Ovary (tissue), 7 donors: ENCODE measurements at regions not wholly inside any gene's neighbourhood (a gene's known extent, or its start where the extent isn't known, plus 50 kb on each side); places are given as distances from the start of the nearest gene placed in this dataset.

Source experiments
- DNase-seq, 5 donors: peaks; one replicate each; pipeline ENCODE4 v3.0.0-alpha.2; 2019 to 2020
- H3K27ac ChIP-seq, 2 donors: fragments of 200-600 bp; one replicate each; pipeline versions ENCODE4 v1.5.1 to v1.8.0; 2019 to 2022
- H3K27me3 ChIP-seq: fragments of 200-600 bp; one replicate; pipeline ENCODE4 v1.8.0; 2022
- H3K36me3 ChIP-seq: fragments of 200-600 bp; sonication (generic); one replicate; pipeline ENCODE4 v1.5.1; 2019
- H3K4me1 ChIP-seq: one replicate; pipeline ENCODE4 v1.8.1; 2013; ENCODE audit warnings: mild to moderate bottlenecking, moderate library complexity; ENCODE audit not compliant: insufficient read depth
- H3K4me3 ChIP-seq: fragments of 200-600 bp; sonication (generic); one replicate; pipeline ENCODE4 v1.5.1; 2017
- H3K9me3 ChIP-seq, 2 donors: fragments of 200-600 bp in 1 of 2; sonication (generic) in 1 of 2; one replicate each; pipeline versions ENCODE4 v1.5.1 to v1.8.1; 2013 to 2019; ENCODE audit warnings: mild to moderate bottlenecking in 1 of 2, moderate library complexity in 1 of 2
- CTCF ChIP-seq, 3 donors: fragments of 450-650 bp in 2 of 3; fragments of 200-600 bp in 1 of 3; IDR thresholded peaks; one replicate each; pipeline versions ENCODE4 v1.5.1 to v1.8.0; 2016 to 2022; ENCODE audit warnings: antibody characterized with exemption in 3 of 3, mild to moderate bottlenecking in 1 of 3
- EP300 ChIP-seq: sonication (generic); formaldehyde crosslinking; IDR thresholded peaks from one replicate; pipeline ENCODE4 v1.6.1; 2017; ENCODE audit warnings: antibody characterized with exemption
- POLR2A ChIP-seq: fragments of 450-650 bp; IDR thresholded peaks from one replicate; pipeline ENCODE4 v1.6.1; 2017; ENCODE audit warnings: antibody characterized with exemption, mild to moderate bottlenecking, moderate library complexity
- WGBS, 3 donors: extraction: QIAGEN DNeasy Blood & Tissue Kit in 1 of 3; methylation state at CpG; one replicate each; pipeline versions ENCODE4 v1.1.5 to v1.1.7; 2013 to 2017; 5-methylcytosine and 5-hydroxymethylcytosine counted together
- intact Hi-C, 4 donors: fragments of 100-400 bp; cut with DNase I; formaldehyde crosslinking; loops; one replicate each; pipeline versions ENCODE4 v1.11.0 to v1.15.1; 2022 to 2023
- donor health status: DM: no; HTN: no; CAD: no; lungs with moderate emphysema.
- donor health status: DM: no; HTN: no; CAD: no.
- donor health status: Bipolar disorder and iron deficiency.
- donor health status: DM: no; HTN: no; CAD: no.
- donor health status: DM: yes; HTN: yes; CAD: no.

- no peak for DNase-seq
- Histone ChIP-seq H3K4me3 (no peak overlapping the region), H3K27ac (no peak overlapping the region), H3K27me3 (no peaks in the 10 kb centered on the region), H3K36me3 (no peaks in the 10 kb centered on the region), H3K9me3 (no peaks in the 10 kb centered on the region), H3K4me1 (no peaks in the 10 kb centered on the region)
- TF ChIP-seq CTCF (IDR thresholded peaks at IDR 0.05) (no peak), POLR2A (no peak), EP300 (no peak)
- WGBS, 3 donors, result 70 to 83% (median 79%) methylated on average over 1 of the region's 1 CpG
- intact Hi-C loops, result no loop called here
Measured at GRCh38 chr6:117126213-117126612, 139.1 kb upstream of the VGLL2 start.

GRCh38 chr6:117128052-117128451 lies 137.3 kb upstream of the VGLL2 start:
- intact Hi-C loops, result no loop called here
- H3K9me3 ChIP-seq, result no peaks in the 10 kb centered on the region
- 78 to 80% (median 78%) methylated on average over 1 of the region's 1 CpG for WGBS, 3 donors

GRCh38 chr6:117130125-117130524 lies 135.2 kb upstream of the VGLL2 start:
- TF ChIP-seq EP300 (no peak), POLR2A (no peak), CTCF (IDR thresholded peaks at IDR 0.05) (no peak)
- Histone ChIP-seq H3K4me1 (no peaks in the 10 kb centered on the region), H3K27me3 (no peaks in the 10 kb centered on the region), H3K27ac (no peak overlapping the region), H3K9me3 (no peaks in the 10 kb centered on the region), H3K4me3 (no peak overlapping the region), H3K36me3 (no peaks in the 10 kb centered on the region)
- 71 to 82% (median 80%) methylated on average over 2 of the region's 2 CpGs for WGBS, 3 donors
- intact Hi-C loops, result loop anchor here in 1 of 4 donors (5.0 kb wide), 1 partner anchor 92 kb away; no protein-coding TSS in a partner anchor
- no peak for DNase-seq

More at GRCh38 chr6:117128052-117128451, 137.3 kb upstream of the VGLL2 start:
- DNase-seq, result no peak
- H3K4me3 ChIP-seq, result no peak overlapping the region
- no peaks in the 10 kb centered on the region for H3K36me3 ChIP-seq
- no peaks in the 10 kb centered on the region for H3K27me3 ChIP-seq
- H3K27ac ChIP-seq, result no peak overlapping the region
- H3K4me1 ChIP-seq, result no peaks in the 10 kb centered on the region
- TF ChIP-seq POLR2A (no peak), CTCF (IDR thresholded peaks at IDR 0.05) (no peak), EP300 (no peak)

- TF ChIP-seq EP300, result no peak
- TF ChIP-seq CTCF (IDR thresholded peaks at IDR 0.05), result no peak
- no peak for TF ChIP-seq POLR2A
- Histone ChIP-seq H3K9me3 (no peaks in the 10 kb centered on the region), H3K4me1 (no peaks in the 10 kb centered on the region), H3K36me3 (no peaks in the 10 kb centered on the region), H3K27ac (no peak overlapping the region), H3K4me3 (no peak overlapping the region), H3K27me3 (no peaks in the 10 kb centered on the region)
- WGBS, 3 donors, result 70 to 82% (median 77%) methylated on average over 1 of the region's 1 CpG
- intact Hi-C loops, result no loop called here
- DNase-seq, result no peak
Measured at GRCh38 chr6:117136702-117137101, 128.7 kb upstream of the VGLL2 start.
